ENCODE measurements at regions not wholly inside any gene's neighbourhood (a gene's known extent, or its start where the extent isn't known, plus 50 kb on each side); places are given as distances from the start of the nearest gene placed in this dataset.

GRCh38 chr5:1706428-1706827 is 93.2 kb downstream of the MRPL36 start:
- H3K9me3 ChIP-seq (replicated peaks; ENCODE audit: control insufficient read depth, low read depth, low read length): no peaks in the 10 kb centered on the region
- no peak for DNase-seq
- no peak overlapping the region for H3K27ac ChIP-seq (ENCODE audit: low read length)
- H3K4me3 ChIP-seq (ENCODE audit: low read length): no peak overlapping the region
- peaks cover 19% of the 10 kb centered on the region for H3K27me3 ChIP-seq (ENCODE audit: control insufficient read depth, insufficient read depth, low read length)
- no peaks in the 10 kb centered on the region for H3K4me1 ChIP-seq (ENCODE audit: control insufficient read depth, insufficient read depth, low read length)
- H3K36me3 ChIP-seq (ENCODE audit: control insufficient read depth, insufficient read depth, low read length): no peaks in the 10 kb centered on the region
- 80% methylated on average over 8 of the region's 11 CpGs for WGBS (ENCODE audit: insufficient coverage)

- Histone ChIP-seq H3K4me3 (ENCODE audit: low read length) (no peak overlapping the region), H3K36me3 (ENCODE audit: control insufficient read depth, insufficient read depth, low read length) (no peaks in the 10 kb centered on the region), H3K27me3 (ENCODE audit: control insufficient read depth, insufficient read depth, low read length) (peaks cover 19% of the 10 kb centered on the region), H3K27ac (ENCODE audit: low read length) (no peak overlapping the region), H3K9me3 (replicated peaks; ENCODE audit: control insufficient read depth, low read depth, low read length) (no peaks in the 10 kb centered on the region), H3K4me1 (ENCODE audit: control insufficient read depth, insufficient read depth, low read length) (no peaks in the 10 kb centered on the region)
- WGBS (ENCODE audit: insufficient coverage): 94% methylated on average over 11 of the region's 17 CpGs
- DNase-seq: no peak
Observed at GRCh38 chr5:1706021-1706420, 93.6 kb downstream of the MRPL36 start.

- Histone ChIP-seq H3K27ac (ENCODE audit: low read length) (no peak overlapping the region), H3K27me3 (ENCODE audit: control insufficient read depth, insufficient read depth, low read length) (peaks cover 19% of the 10 kb centered on the region), H3K4me3 (ENCODE audit: low read length) (no peak overlapping the region), H3K4me1 (ENCODE audit: control insufficient read depth, insufficient read depth, low read length) (no peaks in the 10 kb centered on the region), H3K9me3 (replicated peaks; ENCODE audit: control insufficient read depth, low read depth, low read length) (no peaks in the 10 kb centered on the region), H3K36me3 (ENCODE audit: control insufficient read depth, insufficient read depth, low read length) (no peaks in the 10 kb centered on the region)
- DNase-seq: no peak
- WGBS (ENCODE audit: insufficient coverage): 65% methylated on average over 7 of the region's 7 CpGs
Observed at GRCh38 chr5:1704676-1705075, 95.0 kb downstream of the MRPL36 start.

GRCh38 chr5:1704266-1704665 is 95.4 kb downstream of the MRPL36 start:
- Histone ChIP-seq H3K9me3 (replicated peaks; ENCODE audit: control insufficient read depth, low read depth, low read length) (no peaks in the 10 kb centered on the region), H3K4me1 (ENCODE audit: control insufficient read depth, insufficient read depth, low read length) (no peaks in the 10 kb centered on the region), H3K4me3 (ENCODE audit: low read length) (no peak overlapping the region), H3K27me3 (ENCODE audit: control insufficient read depth, insufficient read depth, low read length) (peaks cover 18% of the 10 kb centered on the region), H3K36me3 (ENCODE audit: control insufficient read depth, insufficient read depth, low read length) (no peaks in the 10 kb centered on the region), H3K27ac (ENCODE audit: low read length) (no peak overlapping the region)
- no peak for DNase-seq
- 87% methylated on average over 13 of the region's 13 CpGs for WGBS (ENCODE audit: insufficient coverage)

GRCh38 chr5:1703352-1704050 is 96.1 kb downstream of the MRPL36 start:
- Histone ChIP-seq H3K27me3 (ENCODE audit: control insufficient read depth, insufficient read depth, low read length) (peaks cover 11% of the 10 kb centered on the region), H3K27ac (ENCODE audit: low read length) (no peak overlapping the region), H3K9me3 (replicated peaks; ENCODE audit: control insufficient read depth, low read depth, low read length) (no peaks in the 10 kb centered on the region), H3K36me3 (ENCODE audit: control insufficient read depth, insufficient read depth, low read length) (no peaks in the 10 kb centered on the region), H3K4me3 (ENCODE audit: low read length) (no peak overlapping the region), H3K4me1 (ENCODE audit: control insufficient read depth, insufficient read depth, low read length) (no peaks in the 10 kb centered on the region)
- WGBS (ENCODE audit: insufficient coverage): 85% methylated on average over 21 of the region's 21 CpGs
- no peak for DNase-seq

GRCh38 chr5:1702318-1702717 is 97.3 kb downstream of the MRPL36 start:
- H3K4me3 ChIP-seq (ENCODE audit: low read length): no peak overlapping the region
- 71% methylated on average over 20 of the region's 21 CpGs for WGBS (ENCODE audit: insufficient coverage)
- H3K9me3 ChIP-seq (replicated peaks; ENCODE audit: control insufficient read depth, low read depth, low read length): no peaks in the 10 kb centered on the region
- H3K4me1 ChIP-seq (ENCODE audit: control insufficient read depth, insufficient read depth, low read length): no peaks in the 10 kb centered on the region
- H3K27me3 ChIP-seq (ENCODE audit: control insufficient read depth, insufficient read depth, low read length): peaks cover 8% of the 10 kb centered on the region
- no peak for DNase-seq
- no peaks in the 10 kb centered on the region for H3K36me3 ChIP-seq (ENCODE audit: control insufficient read depth, insufficient read depth, low read length)
- no peak overlapping the region for H3K27ac ChIP-seq (ENCODE audit: low read length)

GRCh38 chr5:1701884-1702283 is 97.8 kb downstream of the MRPL36 start:
- Histone ChIP-seq H3K4me1 (ENCODE audit: control insufficient read depth, insufficient read depth, low read length) (no peaks in the 10 kb centered on the region), H3K27me3 (ENCODE audit: control insufficient read depth, insufficient read depth, low read length) (peaks cover 6% of the 10 kb centered on the region), H3K4me3 (ENCODE audit: low read length) (no peak overlapping the region), H3K27ac (ENCODE audit: low read length) (no peak overlapping the region), H3K36me3 (ENCODE audit: control insufficient read depth, insufficient read depth, low read length) (no peaks in the 10 kb centered on the region), H3K9me3 (replicated peaks; ENCODE audit: control insufficient read depth, low read depth, low read length) (no peaks in the 10 kb centered on the region)
- no peak for DNase-seq
- WGBS (ENCODE audit: insufficient coverage): 82% methylated on average over 19 of the region's 22 CpGs

GRCh38 chr5:1701216-1701864 is 98.3 kb downstream of the MRPL36 start:
- 91% methylated on average over 12 of the region's 15 CpGs for WGBS (ENCODE audit: insufficient coverage)
- H3K9me3 ChIP-seq (replicated peaks; ENCODE audit: control insufficient read depth, low read depth, low read length): no peaks in the 10 kb centered on the region
- H3K27ac ChIP-seq (ENCODE audit: low read length): no peak overlapping the region
- DNase-seq: no peak
- no peak overlapping the region for H3K4me3 ChIP-seq (ENCODE audit: low read length)
- H3K4me1 ChIP-seq (ENCODE audit: control insufficient read depth, insufficient read depth, low read length): no peaks in the 10 kb centered on the region
- peaks cover 4% of the 10 kb centered on the region for H3K27me3 ChIP-seq (ENCODE audit: control insufficient read depth, insufficient read depth, low read length)
- H3K36me3 ChIP-seq (ENCODE audit: control insufficient read depth, insufficient read depth, low read length): no peaks in the 10 kb centered on the region

- no peak overlapping the region for H3K27ac ChIP-seq (ENCODE audit: low read length)
- H3K9me3 ChIP-seq (replicated peaks; ENCODE audit: control insufficient read depth, low read depth, low read length): no peaks in the 10 kb centered on the region
- DNase-seq: no peak
- no peak overlapping the region for H3K4me3 ChIP-seq (ENCODE audit: low read length)
- no peaks in the 10 kb centered on the region for H3K36me3 ChIP-seq (ENCODE audit: control insufficient read depth, insufficient read depth, low read length)
- WGBS (ENCODE audit: insufficient coverage): 81% methylated on average over 2 of the region's 6 CpGs
- H3K4me1 ChIP-seq (ENCODE audit: control insufficient read depth, insufficient read depth, low read length): no peaks in the 10 kb centered on the region
- H3K27me3 ChIP-seq (ENCODE audit: control insufficient read depth, insufficient read depth, low read length): peaks cover 4% of the 10 kb centered on the region
Observed at GRCh38 chr5:1699394-1699793, 100.2 kb downstream of the MRPL36 start.

- WGBS (ENCODE audit: insufficient coverage): 91% methylated on average over 8 of the region's 12 CpGs
- Histone ChIP-seq H3K4me1 (ENCODE audit: control insufficient read depth, insufficient read depth, low read length) (no peaks in the 10 kb centered on the region), H3K27ac (ENCODE audit: low read length) (no peak overlapping the region), H3K9me3 (replicated peaks; ENCODE audit: control insufficient read depth, low read depth, low read length) (no peaks in the 10 kb centered on the region), H3K4me3 (ENCODE audit: low read length) (no peak overlapping the region), H3K36me3 (ENCODE audit: control insufficient read depth, insufficient read depth, low read length) (no peaks in the 10 kb centered on the region), H3K27me3 (ENCODE audit: control insufficient read depth, insufficient read depth, low read length) (peaks cover 4% of the 10 kb centered on the region)
- DNase-seq: no peak
Observed at GRCh38 chr5:1698589-1699316, 100.9 kb downstream of the MRPL36 start.
